Peyer's patch (tissue), 4 donors: ENCODE measurements at regions not wholly inside any gene's neighbourhood (a gene's known extent, or its start where the extent isn't known, plus 50 kb on each side); places are given as distances from the start of the nearest gene placed in this dataset.
A peak's percentile ranks its signal among the peaks of the same experiment; 100 is the strongest.

Source experiments
- DNase-seq, 3 donors: peaks; one replicate each; pipeline ENCODE4 v3.0.0-alpha.2; 2017 to 2019
- H3K27ac ChIP-seq, 4 donors: fragments of 200-600 bp; sonication (generic); one replicate each; pipeline ENCODE4 v1.5.1; 2016 to 2019
- H3K27me3 ChIP-seq, 2 donors: fragments of 200-600 bp; sonication (generic); one replicate each; pipeline ENCODE4 v1.5.1; 2019
- H3K36me3 ChIP-seq, 3 donors: fragments of 200-600 bp; sonication (generic); one replicate each; pipeline ENCODE4 v1.5.1; 2016 to 2019
- H3K4me1 ChIP-seq, 4 donors: fragments of 200-600 bp; sonication (generic); one replicate each; pipeline ENCODE4 v1.5.1; 2016 to 2019
- H3K4me3 ChIP-seq, 4 donors: fragments of 200-600 bp; sonication (generic); 1 replicate in 3 of 4; 2 replicates in 1 of 4; pipeline ENCODE4 v1.5.1; 2016 to 2019; ENCODE audit warnings: mild to moderate bottlenecking in 1 of 4
- H3K9me3 ChIP-seq, 4 donors: fragments of 200-600 bp; sonication (generic); one replicate each; pipeline ENCODE4 v1.5.1; 2016 to 2019; ENCODE audit warnings: mild to moderate bottlenecking in 1 of 4
- CTCF ChIP-seq, 6 experiments: fragments of 450-650 bp in 4 of 6; fragments of 200-600 bp in 2 of 6; sonication (generic) in 1 of 6; IDR thresholded peaks; one replicate each; pipeline ENCODE4 v1.5.1; 2017 to 2019; ENCODE audit warnings: antibody characterized with exemption in 6 of 6, mild to moderate bottlenecking in 3 of 6, moderate library complexity in 1 of 6
- POLR2A ChIP-seq, 2 donors: fragments of 450-650 bp; IDR thresholded peaks; one replicate each; pipeline ENCODE4 v1.5.1; 2017; ENCODE audit warnings: antibody characterized with exemption in 2 of 2, mild to moderate bottlenecking in 2 of 2, moderate library complexity in 2 of 2

DNA sequence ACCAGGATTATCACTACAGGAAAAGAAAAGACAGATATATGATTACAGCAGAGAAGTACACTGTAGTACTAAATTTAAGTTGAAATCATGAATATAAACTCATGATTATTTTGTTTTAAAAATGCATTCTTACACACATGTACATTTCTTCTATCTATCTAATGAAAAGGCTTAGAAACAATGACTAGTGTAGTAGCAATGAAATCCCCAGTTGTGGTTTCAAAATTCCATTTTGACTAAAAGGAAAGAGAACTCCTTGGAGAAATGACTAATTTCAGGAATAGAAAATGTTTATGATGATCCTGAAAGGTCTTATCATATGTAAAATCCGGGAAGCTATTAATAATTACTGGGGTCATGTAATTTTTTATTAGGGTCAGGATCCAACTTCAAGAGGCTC is 195.0 kb upstream of the STARD13 start:
- DNase-seq: no peak
- H3K27ac ChIP-seq: no peak overlapping the region
- TF ChIP-seq CTCF (IDR thresholded peaks at IDR 0.05) (no peak), POLR2A (IDR thresholded peaks at IDR 0.05) (no peak)
- no peaks in the 10 kb centered on the region for H3K36me3 ChIP-seq
- H3K4me3 ChIP-seq: no peak overlapping the region
- peaks cover 0 to 9% (median 0%) of the 10 kb centered on the region in 4 donors for H3K9me3 ChIP-seq
- no peaks in the 10 kb centered on the region for H3K27me3 ChIP-seq
- no peaks in the 10 kb centered on the region for H3K4me1 ChIP-seq

DNA sequence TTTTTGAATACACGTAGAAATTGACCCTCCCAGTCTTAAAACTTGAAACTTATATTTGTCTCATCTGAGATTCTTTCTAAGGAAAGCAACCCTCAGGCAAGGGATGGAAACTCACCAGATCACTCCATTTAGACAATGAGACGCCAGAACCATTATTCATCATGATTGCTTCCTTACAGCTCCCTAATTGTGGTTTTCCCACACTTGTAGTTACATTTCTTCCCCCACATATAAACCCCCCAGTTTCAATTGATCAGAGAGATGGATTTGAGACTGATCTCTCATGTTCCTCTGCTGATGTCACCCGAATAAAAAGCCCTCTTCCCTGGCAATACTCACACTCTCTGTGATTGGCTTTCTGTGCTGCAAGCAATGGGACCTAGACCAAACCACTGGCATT is 197.9 kb upstream of the STARD13 start:
- H3K4me1 ChIP-seq: no peaks in the 10 kb centered on the region
- DNase-seq: no peak
- H3K27me3 ChIP-seq: no peaks in the 10 kb centered on the region
- no peak for TF ChIP-seq POLR2A (IDR thresholded peaks at IDR 0.05)
- TF ChIP-seq CTCF (IDR thresholded peaks at IDR 0.05): no peak
- no peaks in the 10 kb centered on the region for H3K36me3 ChIP-seq
- H3K4me3 ChIP-seq: no peak overlapping the region
- no peak overlapping the region for H3K27ac ChIP-seq
- no peaks in the 10 kb centered on the region for H3K9me3 ChIP-seq

DNA sequence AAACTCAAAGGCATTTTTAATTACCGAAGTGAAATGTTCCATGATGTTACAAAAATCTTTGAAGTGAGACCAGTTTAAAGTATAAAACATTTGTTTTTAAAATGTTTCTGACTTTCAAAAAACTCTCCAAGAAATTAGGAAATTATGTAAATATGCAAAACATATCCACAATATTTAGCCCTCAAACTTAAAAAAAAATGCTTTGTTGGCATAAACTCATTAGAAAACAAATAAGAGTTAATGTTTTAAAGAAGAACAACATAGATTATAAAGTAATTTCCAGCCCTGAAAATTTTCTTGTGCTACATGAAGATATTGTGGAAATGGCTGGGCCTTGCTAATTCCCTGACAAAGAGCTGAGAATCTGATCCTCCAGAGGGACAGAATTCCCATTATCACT is 199.7 kb upstream of the STARD13 start:
- no peak for DNase-seq
- no peaks in the 10 kb centered on the region for H3K4me1 ChIP-seq
- H3K36me3 ChIP-seq: no peaks in the 10 kb centered on the region
- TF ChIP-seq POLR2A (IDR thresholded peaks at IDR 0.05) (no peak), CTCF (IDR thresholded peaks at IDR 0.05) (no peak)
- no peaks in the 10 kb centered on the region for H3K9me3 ChIP-seq
- no peak overlapping the region for H3K4me3 ChIP-seq
- no peak overlapping the region for H3K27ac ChIP-seq
- H3K27me3 ChIP-seq: no peaks in the 10 kb centered on the region

DNA sequence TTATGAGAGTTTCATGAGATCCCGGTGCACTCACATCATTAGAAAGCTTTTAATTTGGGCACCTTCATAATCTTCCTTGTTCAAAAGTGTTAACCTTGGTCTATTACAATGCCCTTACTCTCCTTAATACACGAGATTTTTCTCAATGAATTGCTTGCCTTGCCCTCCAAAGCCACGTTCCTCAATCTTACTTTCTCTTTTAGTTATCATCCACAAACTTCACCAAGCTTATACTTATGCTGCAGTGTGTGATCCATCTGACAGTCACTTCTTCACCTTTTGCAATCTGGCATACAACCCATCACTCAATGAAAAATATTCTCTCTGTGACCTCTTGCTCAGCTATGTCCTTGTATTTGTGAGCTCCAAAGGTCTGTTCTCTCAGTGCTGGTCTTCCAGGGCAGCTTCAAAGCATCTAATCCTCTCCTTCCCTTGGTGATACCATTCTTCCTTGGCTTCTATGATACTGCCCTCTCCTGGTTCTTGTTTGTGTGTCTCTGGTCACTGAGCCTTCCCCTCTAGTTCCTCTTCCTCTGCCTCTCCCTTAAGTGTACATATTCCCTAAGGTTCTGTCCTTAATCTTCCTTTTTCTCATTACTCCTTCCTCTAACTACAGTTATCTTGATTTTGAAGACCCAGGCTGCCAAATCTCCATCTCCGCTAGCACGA is 202.2 kb upstream of the STARD13 start:
- DNase-seq: no peak
- Histone ChIP-seq H3K36me3 (no peaks in the 10 kb centered on the region), H3K9me3 (no peaks in the 10 kb centered on the region), H3K27me3 (no peaks in the 10 kb centered on the region), H3K27ac (no peak overlapping the region), H3K4me1 (no peaks in the 10 kb centered on the region), H3K4me3 (no peak overlapping the region)
- TF ChIP-seq CTCF (IDR thresholded peaks at IDR 0.05) (peak in 4 of 6 experiments; percentile 13 to 51 (median 40)), POLR2A (IDR thresholded peaks at IDR 0.05) (no peak)

DNA sequence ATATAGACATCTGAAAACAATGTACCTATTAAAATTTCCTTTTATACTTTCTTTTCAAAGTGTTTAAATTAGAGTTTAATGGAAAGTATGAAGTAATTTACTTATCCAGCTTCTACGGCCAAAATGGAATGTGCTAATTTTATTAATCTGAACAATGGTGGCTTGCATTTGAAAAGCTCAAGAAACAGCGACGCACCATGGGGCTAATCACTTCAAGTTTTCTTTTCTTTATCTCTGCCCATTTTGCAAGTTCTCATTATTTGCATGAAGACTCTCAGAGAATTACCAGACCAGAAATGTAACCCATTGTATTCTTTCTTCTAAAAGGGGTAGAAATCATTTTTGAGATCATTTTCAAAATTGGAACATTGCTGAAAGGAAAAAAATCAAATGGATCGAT is 204.0 kb upstream of the STARD13 start:
- TF ChIP-seq POLR2A (IDR thresholded peaks at IDR 0.05) (no peak), CTCF (IDR thresholded peaks at IDR 0.05) (no peak)
- H3K27me3 ChIP-seq: no peaks in the 10 kb centered on the region
- DNase-seq: no peak

More for the DNA sequence above, 204.0 kb upstream of the STARD13 start:
- Histone ChIP-seq H3K4me1 (peaks cover 0 to 2% (median 0%) of the 10 kb centered on the region in 4 donors), H3K4me3 (no peak overlapping the region), H3K27ac (no peak overlapping the region), H3K36me3 (no peaks in the 10 kb centered on the region), H3K9me3 (no peaks in the 10 kb centered on the region)
